Loucy (cell line): ENCODE measurements at regions not wholly inside any gene's neighbourhood (a gene's known extent, or its start where the extent isn't known, plus 50 kb on each side); places are given as distances from the start of the nearest gene placed in this dataset.

Source experiments
- H2AFZ ChIP-seq: fragments of 200-600 bp; sonication (generic); 2 replicates; pipeline ENCODE4 v1.6.0; 2016; ENCODE audit warnings: antibody characterized with exemption, mild to moderate bottlenecking, low read length, moderate library complexity
- H3F3A ChIP-seq: fragments of 200-600 bp; 2 replicates; pipeline ENCODE4 v1.6.0; 2016; ENCODE audit warnings: antibody characterized with exemption, low read depth, mild to moderate bottlenecking
- H3K27me3 ChIP-seq: fragments of 200-600 bp; sonication (generic); 2 replicates; pipeline ENCODE4 v1.6.1; 2014; ENCODE audit warnings: low read length, mild to moderate bottlenecking; ENCODE audit not compliant: insufficient read depth, poor library complexity, severe bottlenecking
- H3K36me3 ChIP-seq: fragments of 200-600 bp; sonication (generic); 2 replicates; pipeline ENCODE4 v1.6.1; 2016; ENCODE audit warnings: low read length; ENCODE audit not compliant: insufficient read depth
- H3K4me1 ChIP-seq: fragments of 200-600 bp; sonication (generic); 2 replicates; pipeline ENCODE4 v1.5.1; 2014; ENCODE audit warnings: low read length, mild to moderate bottlenecking; ENCODE audit not compliant: insufficient read depth, poor library complexity, severe bottlenecking
- H3K4me2 ChIP-seq: fragments of 200-600 bp; sonication (generic); 2 replicates; pipeline ENCODE4 v1.6.0; 2014; ENCODE audit warnings: antibody characterized with exemption, low read length, low read depth, mild to moderate bottlenecking; ENCODE audit not compliant: poor library complexity, severe bottlenecking
- H3K4me3 ChIP-seq: fragments of 200-600 bp; sonication (generic); 2 replicates; pipeline ENCODE4 v1.5.1; 2014; ENCODE audit warnings: low read length, mild to moderate bottlenecking, mixed read lengths; ENCODE audit not compliant: poor library complexity, severe bottlenecking
- H3K79me2 ChIP-seq: fragments of 200-600 bp; sonication (generic); 2 replicates; pipeline ENCODE4 v1.6.1; 2014; ENCODE audit warnings: low read length; ENCODE audit not compliant: insufficient read depth
- H3K9ac ChIP-seq: fragments of 200-600 bp; sonication (generic); 2 replicates; pipeline ENCODE4 v1.6.0; 2014; ENCODE audit warnings: mild to moderate bottlenecking, low read depth, low read length, moderate library complexity; ENCODE audit not compliant: poor library complexity, severe bottlenecking
- H3K9me2 ChIP-seq: fragments of 200-600 bp; sonication (generic); replicated peaks from 2 replicates; pipeline ENCODE4 v1.6.1; 2016; ENCODE audit warnings: low read depth, low read length, mixed read lengths
- H3K9me3 ChIP-seq: fragments of 200-600 bp; sonication (generic); 2 replicates; pipeline ENCODE4 v1.6.1; 2014; ENCODE audit warnings: mild to moderate bottlenecking, antibody characterized with exemption, low read length, low read depth; ENCODE audit not compliant: insufficient read depth
- H4K20me1 ChIP-seq: fragments of 200-600 bp; sonication (generic); 2 replicates; pipeline ENCODE4 v1.6.0; 2014; ENCODE audit warnings: antibody characterized with exemption, low read length, mild to moderate bottlenecking; ENCODE audit not compliant: insufficient read depth, poor library complexity, severe bottlenecking
- CTCF ChIP-seq: fragments of 200-600 bp; sonication (generic); conservative IDR thresholded peaks from 2 replicates; pipeline ENCODE4 v1.5.1; 2014; ENCODE audit warnings: mild to moderate bottlenecking, antibody characterized with exemption, low read length
- EZH2phosphoT487 ChIP-seq: fragments of 200-600 bp; IDR thresholded peaks from 2 replicates; pipeline ENCODE4 v1.6.1; 2018; ENCODE audit warnings: antibody characterized with exemption, mild to moderate bottlenecking, moderate library complexity, borderline replicate concordance

- H3K4me2 ChIP-seq: no peak overlapping the region
- no peaks in the 10 kb centered on the region for H3K9me2 ChIP-seq
- H3F3A ChIP-seq: no peaks in the 10 kb centered on the region
- no peaks in the 10 kb centered on the region for H3K27me3 ChIP-seq
- no peak overlapping the region for H2AFZ ChIP-seq
- no peaks in the 10 kb centered on the region for H3K9me3 ChIP-seq
- no peaks in the 10 kb centered on the region for H4K20me1 ChIP-seq
- H3K4me3 ChIP-seq: no peak overlapping the region
- no peak for TF ChIP-seq EZH2phosphoT487
- no peak overlapping the region for H3K9ac ChIP-seq
- H3K4me1 ChIP-seq: no peaks in the 10 kb centered on the region
- no peaks in the 10 kb centered on the region for H3K36me3 ChIP-seq
- no peaks in the 10 kb centered on the region for H3K79me2 ChIP-seq
Measured at GRCh38 chr4:144399927-144400326, 246.0 kb upstream of the HHIP start.

- Histone ChIP-seq H4K20me1 (no peaks in the 10 kb centered on the region), H3K9me3 (no peaks in the 10 kb centered on the region), H3K36me3 (no peaks in the 10 kb centered on the region), H3K4me2 (no peak overlapping the region), H2AFZ (no peak overlapping the region), H3K4me3 (no peak overlapping the region), H3K9ac (no peak overlapping the region), H3F3A (no peaks in the 10 kb centered on the region), H3K9me2 (no peaks in the 10 kb centered on the region), H3K79me2 (no peaks in the 10 kb centered on the region), H3K4me1 (no peaks in the 10 kb centered on the region), H3K27me3 (no peaks in the 10 kb centered on the region)
- no peak for TF ChIP-seq CTCF
- TF ChIP-seq EZH2phosphoT487: no peak
Measured at GRCh38 chr4:144402176-144402575, 243.8 kb upstream of the HHIP start.

GRCh38 chr4:144402999-144403398 is 243.0 kb upstream of the HHIP start:
- H4K20me1 ChIP-seq: no peaks in the 10 kb centered on the region
- no peak overlapping the region for H3K9ac ChIP-seq
- H3F3A ChIP-seq: no peaks in the 10 kb centered on the region
- no peaks in the 10 kb centered on the region for H3K79me2 ChIP-seq
- no peak for TF ChIP-seq EZH2phosphoT487
- no peak for TF ChIP-seq CTCF
- no peaks in the 10 kb centered on the region for H3K9me3 ChIP-seq
- H2AFZ ChIP-seq: no peak overlapping the region
- H3K9me2 ChIP-seq: no peaks in the 10 kb centered on the region
- H3K4me2 ChIP-seq: no peak overlapping the region
- H3K27me3 ChIP-seq: no peaks in the 10 kb centered on the region
- no peaks in the 10 kb centered on the region for H3K36me3 ChIP-seq
- H3K4me3 ChIP-seq: no peak overlapping the region
- no peaks in the 10 kb centered on the region for H3K4me1 ChIP-seq

- Histone ChIP-seq H4K20me1 (no peaks in the 10 kb centered on the region), H3K36me3 (no peaks in the 10 kb centered on the region), H3K4me3 (no peak overlapping the region), H3F3A (no peaks in the 10 kb centered on the region), H2AFZ (no peak overlapping the region), H3K79me2 (no peaks in the 10 kb centered on the region), H3K4me1 (no peaks in the 10 kb centered on the region), H3K9ac (no peak overlapping the region), H3K27me3 (no peaks in the 10 kb centered on the region), H3K9me2 (no peaks in the 10 kb centered on the region), H3K9me3 (no peaks in the 10 kb centered on the region), H3K4me2 (no peak overlapping the region)
- TF ChIP-seq CTCF (no peak), EZH2phosphoT487 (no peak)
Measured at GRCh38 chr4:144403893-144404292, 242.1 kb upstream of the HHIP start.
